GM12892 (cell line): ENCODE measurements at regions not wholly inside any gene's neighbourhood (a gene's known extent, or its start where the extent isn't known, plus 50 kb on each side); places are given as distances from the start of the nearest gene placed in this dataset.

Source experiments
- DNase-seq: peaks from one replicate; pipeline ENCODE4 v3.0.0; 2011; ENCODE audit not compliant: insufficient read length
- FAIRE-seq: peaks from 2 replicates; lab custom pipeline; 2011; peaks lifted over from hg19 to GRCh38; lab: Jason Lieb, UNC
- POLR2A ChIP-seq: IDR thresholded peaks from 2 replicates; pipeline ENCODE4 v1.6.1; 2011; ENCODE audit warnings: low read depth, low read length, control low read depth
- POLR2AphosphoS5 ChIP-seq: IDR thresholded peaks from 2 replicates; pipeline ENCODE4 v1.6.1; 2011; ENCODE audit warnings: low read depth, low read length, control low read depth
- TAF1 ChIP-seq: IDR thresholded peaks from 2 replicates; pipeline ENCODE4 v1.6.1; 2011; ENCODE audit warnings: low read depth, mild to moderate bottlenecking, control low read depth, low read length, borderline replicate concordance

- no peak for DNase-seq
- no peak for TF ChIP-seq POLR2A
- no peak for TF ChIP-seq TAF1
- TF ChIP-seq POLR2AphosphoS5, result no peak
- FAIRE-seq, result no peak
Observed at GRCh38 chr5:123914333-123914732, 402.4 kb downstream of the CSNK1G3 start.

- FAIRE-seq, result no peak
- TF ChIP-seq TAF1 (no peak), POLR2A (no peak), POLR2AphosphoS5 (no peak)
- no peak for DNase-seq
Observed at GRCh38 chr5:123907349-123907748, 395.4 kb downstream of the CSNK1G3 start.

GRCh38 chr5:123906698-123907295, 394.8 kb downstream of the CSNK1G3 start:
- no peak for DNase-seq
- TF ChIP-seq POLR2A, result no peak
- TF ChIP-seq TAF1, result no peak
- no peak for TF ChIP-seq POLR2AphosphoS5
- FAIRE-seq, result no peak

- TF ChIP-seq POLR2AphosphoS5, result no peak
- no peak for TF ChIP-seq POLR2A
- TF ChIP-seq TAF1, result no peak
- DNase-seq (no peak), FAIRE-seq (no peak)
Observed at GRCh38 chr5:123885081-123885480, 373.1 kb downstream of the CSNK1G3 start.

- no peak for DNase-seq
- FAIRE-seq, result no peak
- no peak for TF ChIP-seq POLR2AphosphoS5
- TF ChIP-seq POLR2A, result no peak
- TF ChIP-seq TAF1, result no peak
Observed at GRCh38 chr5:123882965-123883345, 371.0 kb downstream of the CSNK1G3 start.

- TF ChIP-seq TAF1, result no peak
- no peak for TF ChIP-seq POLR2AphosphoS5
- no peak for TF ChIP-seq POLR2A
- FAIRE-seq, result no peak
- no peak for DNase-seq
Observed at GRCh38 chr5:123882319-123882964, 370.5 kb downstream of the CSNK1G3 start.

GRCh38 chr5:123881759-123882244, 369.8 kb downstream of the CSNK1G3 start:
- TF ChIP-seq TAF1 (no peak), POLR2A (no peak), POLR2AphosphoS5 (no peak)
- FAIRE-seq, result no peak
- DNase-seq, result no peak

GRCh38 chr5:123880875-123881274, 368.9 kb downstream of the CSNK1G3 start:
- no peak for FAIRE-seq
- DNase-seq, result no peak
- TF ChIP-seq POLR2A (no peak), TAF1 (no peak), POLR2AphosphoS5 (no peak)

- FAIRE-seq (no peak), DNase-seq (no peak)
- no peak for TF ChIP-seq POLR2AphosphoS5
- TF ChIP-seq TAF1, result no peak
- TF ChIP-seq POLR2A, result no peak
Observed at GRCh38 chr5:123879071-123879470, 367.1 kb downstream of the CSNK1G3 start.

- TF ChIP-seq POLR2AphosphoS5 (no peak), POLR2A (no peak), TAF1 (no peak)
- DNase-seq, result no peak
- FAIRE-seq, result no peak
Observed at GRCh38 chr5:123876276-123876790, 364.4 kb downstream of the CSNK1G3 start.

- TF ChIP-seq TAF1 (no peak), POLR2AphosphoS5 (no peak), POLR2A (no peak)
- FAIRE-seq (no peak), DNase-seq (no peak)
Observed at GRCh38 chr5:123875561-123876275, 363.7 kb downstream of the CSNK1G3 start.

- FAIRE-seq (no peak), DNase-seq (no peak)
- no peak for TF ChIP-seq POLR2AphosphoS5
- TF ChIP-seq POLR2A, result no peak
- no peak for TF ChIP-seq TAF1
Observed at GRCh38 chr5:123874600-123875201, 362.7 kb downstream of the CSNK1G3 start.
